ENCODE measurements at regions not wholly inside any gene's neighbourhood (a gene's known extent, or its start where the extent isn't known, plus 50 kb on each side); places are given as distances from the start of the nearest gene placed in this dataset.

DNA sequence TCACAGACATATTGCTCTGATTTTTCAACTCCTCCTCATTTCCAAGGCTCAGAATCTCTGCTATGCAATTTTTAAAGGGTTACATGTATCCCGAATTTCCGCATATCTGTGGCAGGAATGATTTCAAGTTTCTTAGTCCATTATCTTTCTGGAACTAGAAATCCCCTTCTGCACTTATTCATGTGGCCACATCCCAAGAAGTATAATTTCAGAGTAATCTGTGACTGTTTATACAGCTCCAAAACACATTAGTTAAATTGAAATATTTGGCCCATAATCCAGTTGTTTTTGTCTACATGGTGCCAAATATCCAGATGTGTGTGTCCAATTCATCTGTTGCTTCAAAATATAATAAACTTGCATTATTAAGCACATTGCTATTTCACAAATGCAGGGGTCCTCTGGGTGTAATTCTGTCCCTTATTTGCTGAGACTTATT is 271.2 kb downstream of the ARHGAP12 start:
- H3K36me3 ChIP-seq (ENCODE audit: control insufficient read depth, insufficient read depth, low read length), result no peaks in the 10 kb centered on the region
- no peaks in the 10 kb centered on the region for H3K4me1 ChIP-seq (replicated peaks in 1 of 2; ENCODE audit: control insufficient read depth in 2 of 2, insufficient read depth in 2 of 2, low read length in 2 of 2)
- no TSS peak for BruUV-seq (replicated peaks)
- CTCF ChIA-PET (ENCODE audit: low intra/inter-chr PET ratio), result no interaction called here
- FAIRE-seq (no peak), DNase-seq (ENCODE audit: extremely low read depth in 1 of 4, low spot score in 3 of 4) (no peak), ATAC-seq (no peak)
- H3K4me3 ChIP-seq, result no peak overlapping the region
- no peaks in the 10 kb centered on the region for H3K9me3 ChIP-seq (replicated peaks; ENCODE audit: control insufficient read depth, insufficient read depth, low read depth, low read length)
- no peaks in the 10 kb centered on the region for H3K79me2 ChIP-seq (ENCODE audit: control insufficient read depth, insufficient read depth, low read length)
- no peak overlapping the region for H3K4me2 ChIP-seq (ENCODE audit: insufficient read depth, low read length)
- no peak overlapping the region for H3K9ac ChIP-seq (ENCODE audit: insufficient read depth in 1 of 2, low read depth in 2 of 2, low read length in 2 of 2)
- no peaks in the 10 kb centered on the region for H3K27me3 ChIP-seq (ENCODE audit: control insufficient read depth in 2 of 2, insufficient read depth in 2 of 2, low read length in 2 of 2)
- intact Hi-C loops (cut with micrococcal nuclease) (no loop called here), in situ Hi-C loops (cut with MboI) (no loop called here)
- no peaks in the 10 kb centered on the region for H3K9me1 ChIP-seq (ENCODE audit: control insufficient read depth, insufficient read depth, low read length)
- H2AFZ ChIP-seq (ENCODE audit: low read depth, low read length), result no peak overlapping the region
- no peak for TF ChIP-seq HDAC1 (IDR thresholded peaks at IDR 0.05)
- no peak for TF ChIP-seq CCNT2 (IDR thresholded peaks at IDR 0.05; ENCODE audit: borderline replicate concordance, extremely low read depth, insufficient read length, low read depth, low read length)
- TF ChIP-seq ZNF146 (CRISPR knock-in tag; IDR thresholded peaks at IDR 0.05; ENCODE audit: unreplicated experiment), result no peak
- TF ChIP-seq HMG20A (CRISPR knock-in tag; conservative IDR thresholded peaks at IDR 0.05), result no peak
- TF ChIP-seq DEAF1 (CRISPR knock-in tag; IDR thresholded peaks at IDR 0.05), result no peak
- TF ChIP-seq SMAD2 (IDR thresholded peaks at IDR 0.05; ENCODE audit: low read depth, low read length), result no peak
- no peak for TF ChIP-seq ZNF740 (CRISPR knock-in tag; IDR thresholded peaks at IDR 0.05)
- TF ChIP-seq ZNF740 (tag; IDR thresholded peaks at IDR 0.05), result no peak
- TF ChIP-seq SAFB (IDR thresholded peaks at IDR 0.05; ENCODE audit: borderline replicate concordance, low read depth, low read length), result no peak
- TF ChIP-seq SPI1 (IDR thresholded peaks at IDR 0.05; ENCODE audit: borderline replicate concordance, low read depth, low read length), result no peak
- POLR2A ChIA-PET, result interaction anchor here (0.7 kb wide), 1 partner anchor 141 kb away, joined by 3 read pairs; no protein-coding TSS in a partner anchor
- H4K20me1 ChIP-seq (replicated peaks; ENCODE audit: control insufficient read depth, insufficient read depth, low read length), result no peaks in the 10 kb centered on the region
- WGBS (ENCODE audit: insufficient coverage, low coverage, missing lambda C conversion rate), result 0% methylated on average over 2 of the region's 2 CpGs
- no peak overlapping the region for H3K27ac ChIP-seq (ENCODE audit: extremely low read depth, low read depth, low read length)
